K562 (cell line): ENCODE measurements at regions not wholly inside any gene's neighbourhood (a gene's known extent, or its start where the extent isn't known, plus 50 kb on each side); places are given as distances from the start of the nearest gene placed in this dataset.

Experiments
- ATAC-seq: fragments of 200-7000 bp; cut with Tn5 transposase; 3 replicates; pipeline ENCODE4 v1.9.1; 2020; ENCODE audit warnings: moderate library complexity
- BruUV-seq: library from RNA; stranded (reverse); fragments of 400-500 nt; replicated peaks from 2 replicates; lab custom pipeline; 2021; lab: Mats Ljungman, UMichigan
- CTCF ChIA-PET: fragments of 300-600 bp; formaldehyde crosslinking; extraction: SDS; loops from one replicate; lab custom pipeline; 2021; ENCODE audit warnings: low intra/inter-chr PET ratio; lab: Yijun Ruan, JAX
- POLR2A ChIA-PET: fragments of 300-600, 350-650 bp; sonication (Branson Sonifier 250); formaldehyde crosslinking; extraction: SDS; loops from one replicate; lab custom pipeline; 2021; ENCODE audit warnings: antibody characterized with exemption, inconsistent platforms; lab: Yijun Ruan, JAX
- DNase-seq, 4 experiments: peaks; one replicate each; pipeline versions ENCODE4 v3.0.0 to v3.0.0-alpha.2; 2011 to 2018; ENCODE audit warnings: low spot score in 3 of 4, mixed read lengths in 3 of 4; ENCODE audit errors: extremely low read depth in 1 of 4
- FAIRE-seq: peaks from 2 replicates; lab custom pipeline; 2011; peaks lifted over from hg19 to GRCh38; lab: Jason Lieb, UNC
- H2AFZ ChIP-seq: 2 replicates; pipeline ENCODE4 v1.6.0; 2011; ENCODE audit warnings: low read depth, low read length, control low read depth, inconsistent platforms
- H3K27ac ChIP-seq: fragments of 200-600 bp; 3 replicates; pipeline ENCODE4 v1.8.0; 2011; ENCODE audit warnings: low read depth, mild to moderate bottlenecking, control low read depth, inconsistent platforms, low read length, moderate library complexity, mixed read lengths; ENCODE audit errors: extremely low read depth
- H3K27me3 ChIP-seq, 2 experiments: fragments of 300-600 bp in 1 of 2; 2 replicates in 1 of 2; 3 replicates in 1 of 2; pipeline versions ENCODE4 v1.6.0 to v1.8.0; 2011; ENCODE audit warnings: inconsistent platforms in 2 of 2, low read length in 2 of 2, mild to moderate bottlenecking in 1 of 2, mixed read lengths in 1 of 2, moderate library complexity in 1 of 2; ENCODE audit not compliant: control insufficient read depth in 2 of 2, insufficient read depth in 2 of 2
- H3K36me3 ChIP-seq: fragments of 300-600 bp; 3 replicates; pipeline ENCODE4 v1.8.0; 2011; ENCODE audit warnings: mild to moderate bottlenecking, low read length, inconsistent platforms; ENCODE audit not compliant: control insufficient read depth, insufficient read depth
- H3K4me1 ChIP-seq, 2 experiments: fragments of 200-600 bp in 1 of 2; replicated peaks in 1 of 2; 2 replicates in 1 of 2; 3 replicates in 1 of 2; pipeline versions ENCODE4 v1.5.1 to v1.8.0; 2011; ENCODE audit warnings: inconsistent platforms in 2 of 2, low read length in 2 of 2, mild to moderate bottlenecking in 1 of 2, mixed read lengths in 1 of 2, moderate library complexity in 1 of 2; ENCODE audit not compliant: control insufficient read depth in 2 of 2, insufficient read depth in 2 of 2
- H3K4me2 ChIP-seq: 2 replicates; pipeline ENCODE4 v1.6.1; 2011; ENCODE audit warnings: low read length, control low read depth, inconsistent platforms, mixed read lengths; ENCODE audit not compliant: insufficient read depth
- H3K4me3 ChIP-seq: fragments of 200-600 bp; sonication (generic), shearing (Covaris generic); 2 replicates; pipeline ENCODE4 v1.5.1; 2016; ENCODE audit warnings: control low read depth, inconsistent platforms
- H3K79me2 ChIP-seq: fragments of 200-600 bp; 3 replicates; pipeline ENCODE4 v1.8.0; 2011; ENCODE audit warnings: low read length, inconsistent platforms; ENCODE audit not compliant: control insufficient read depth, insufficient read depth
- H3K9ac ChIP-seq, 2 experiments: 2 replicates each; pipeline versions ENCODE4 v1.6.0 to v1.6.1; 2011; ENCODE audit warnings: low read depth in 2 of 2, low read length in 2 of 2, control low read depth in 1 of 2, inconsistent platforms in 1 of 2, mild to moderate bottlenecking in 1 of 2, mixed read lengths in 1 of 2; ENCODE audit not compliant: insufficient read depth in 1 of 2
- H3K9me1 ChIP-seq: one replicate; pipeline ENCODE4 v1.6.0; 2011; ENCODE audit warnings: inconsistent platforms, mild to moderate bottlenecking, low read length, moderate library complexity; ENCODE audit not compliant: control insufficient read depth, insufficient read depth
- H3K9me3 ChIP-seq: replicated peaks from 2 replicates; pipeline ENCODE4 v1.5.1; 2011; ENCODE audit warnings: low read depth, low read length, inconsistent platforms; ENCODE audit not compliant: control insufficient read depth, insufficient read depth
- H4K20me1 ChIP-seq: replicated peaks from 2 replicates; pipeline ENCODE4 v1.6.1; 2011; ENCODE audit warnings: low read length, inconsistent platforms, mixed read lengths; ENCODE audit not compliant: control insufficient read depth, insufficient read depth
- ATF7 ChIP-seq: fragments of 450-650 bp; IDR thresholded peaks from 2 replicates; pipeline ENCODE4 v1.7.1; 2014; ENCODE audit warnings: mild to moderate bottlenecking, moderate library complexity
- MED1 ChIP-seq: sonication (generic); formaldehyde crosslinking; IDR thresholded peaks from 2 replicates; pipeline ENCODE4 v1.8.1; 2023; ENCODE audit warnings: missing genetic modification reagents, borderline replicate concordance
- MEIS2 ChIP-seq: fragments of 450-650 bp; IDR thresholded peaks from 2 replicates; pipeline ENCODE4 v1.6.1; 2014; ENCODE audit warnings: mild to moderate bottlenecking; ENCODE audit not compliant: partially characterized antibody
- PBX2 ChIP-seq, 2 experiments: IDR thresholded peaks in 1 of 2; conservative IDR thresholded peaks in 1 of 2; 2 replicates each; pipeline ENCODE4 v1.6.1; 2016; ENCODE audit warnings: low read depth in 2 of 2, mild to moderate bottlenecking in 1 of 2, missing compliant biosample characterization in 1 of 2, missing genetic modification characterization in 1 of 2, moderate library complexity in 1 of 2
- PPARD ChIP-seq: fragments of 250-450 bp; sonication (Bioruptor Pico); IDR thresholded peaks from 2 replicates; pipeline ENCODE4 v1.8.0; 2022; ENCODE audit warnings: inconsistent platforms, mild to moderate bottlenecking, moderate library complexity
- ZNF280A ChIP-seq: fragments of 450-650 bp; IDR thresholded peaks from 2 replicates; pipeline ENCODE4 v1.6.1; 2018; ENCODE audit warnings: mild to moderate bottlenecking, low read depth; ENCODE audit not compliant: partially characterized antibody
- WGBS: fragments of 100-300 bp; shearing (Covaris generic); methylation state at CpG from one replicate; pipeline ENCODE4 v1.1.6; 2016; ENCODE audit warnings: low coverage, mixed read lengths; ENCODE audit not compliant: insufficient coverage; ENCODE audit errors: missing lambda C conversion rate; 5-methylcytosine and 5-hydroxymethylcytosine counted together
- in situ Hi-C: fragments of 300-500 bp; cut with MboI; formaldehyde crosslinking; loops from 4 replicates; pipeline ENCODE4 v1.15.0; 2018; ENCODE audit warnings: inconsistent platforms, mixed read lengths
- intact Hi-C: fragments of 100-400 bp; cut with micrococcal nuclease; formaldehyde crosslinking; loops from 2 replicates; pipeline ENCODE4 v1.14.2; 2022

- no peak for TF ChIP-seq ZNF280A
- no peak for TF ChIP-seq ATF7
- no peak for TF ChIP-seq PPARD (CRISPR knock-in tag)
Observed at GRCh38 chr3:194208709-194209108, 72.8 kb downstream of the HES1 start (continued).

GRCh38 chr3:194212161-194212844 lies 76.4 kb downstream of the HES1 start:
- no peaks in the 10 kb centered on the region for H4K20me1 ChIP-seq
- H3K36me3 ChIP-seq: no peaks in the 10 kb centered on the region
- H3K4me3 ChIP-seq: no peak overlapping the region
- BruUV-seq: no TSS peak
- peak overlapping the region in 1 of 2 experiments; percentile 61; a peak in 1 of 4 replicates for H3K9ac ChIP-seq
- no peaks in the 10 kb centered on the region for H3K27me3 ChIP-seq
- in situ Hi-C loops (no loop called here), intact Hi-C loops (no loop called here)
- H3K9me1 ChIP-seq: no peaks in the 10 kb centered on the region
- no peaks in the 10 kb centered on the region for H3K79me2 ChIP-seq
- POLR2A ChIA-PET: interaction anchor here (0.7 to 1.0 kb wide), 3 partner anchors 13 to 308 kb away, joined by 3 read pairs; no protein-coding TSS in a partner anchor
- CTCF ChIA-PET: no interaction called here
- peak; percentile 14; the same call in 1 of the 3 replicates for ATAC-seq
- peak overlapping the region; percentile 75 for H2AFZ ChIP-seq
- H3K4me2 ChIP-seq: peak overlapping the region; percentile 29; the same call in 1 of the 2 replicates
- no peak for FAIRE-seq
- peaks cover 8 to 12% of the 10 kb centered on the region in 2 experiments; a peak in 4 of 5 replicates for H3K4me1 ChIP-seq
- WGBS: 50% methylated on average over 13 of the region's 13 CpGs
- no peak for DNase-seq
- H3K9me3 ChIP-seq: no peaks in the 10 kb centered on the region
- no peak for TF ChIP-seq MED1 (CRISPR knock-in tag)
- TF ChIP-seq MEIS2: peak; percentile 19
- no peak for TF ChIP-seq PBX2 (CRISPR knock-in tag; IDR thresholded peaks at IDR 0.05; ENCODE audit: low read depth)
- TF ChIP-seq PBX2 (tag; conservative IDR thresholded peaks at IDR 0.05; ENCODE audit: low read depth): 0 out of 2 replicates have a peak, but pooled peaks have one; percentile 34
- no peak overlapping the region for H3K27ac ChIP-seq
